ENCODE measurements at regions not wholly inside any gene's neighbourhood (a gene's known extent, or its start where the extent isn't known, plus 50 kb on each side); places are given as distances from the start of the nearest gene placed in this dataset.

- Mint-ChIP-seq H3K27me3 (no peaks in the 10 kb centered on the region), H3K4me1 (ENCODE audit: low read depth) (no peaks in the 10 kb centered on the region), H3K36me3 (ENCODE audit: low read depth) (no peaks in the 10 kb centered on the region), H3K4me3 (no peak overlapping the region), H3K9me3 (peaks cover 2% of the 10 kb centered on the region), H3K27ac (no peak overlapping the region)
- no peak for DNase-seq
These were observed 495.2 kb upstream of the TPK1 start for GRCh38 chr7:145331076-145331475.

- H3K4me1 Mint-ChIP-seq (ENCODE audit: low read depth): no peaks in the 10 kb centered on the region
- DNase-seq: no peak
- H3K27me3 Mint-ChIP-seq: no peaks in the 10 kb centered on the region
- no peaks in the 10 kb centered on the region for H3K36me3 Mint-ChIP-seq (ENCODE audit: low read depth)
- H3K9me3 Mint-ChIP-seq: no peaks in the 10 kb centered on the region
- no peak overlapping the region for H3K4me3 Mint-ChIP-seq
- no peak overlapping the region for H3K27ac Mint-ChIP-seq
These were observed 491.8 kb upstream of the TPK1 start for GRCh38 chr7:145327646-145328045.

GRCh38 chr7:145324081-145324480 is 488.2 kb upstream of the TPK1 start:
- Mint-ChIP-seq H3K4me1 (ENCODE audit: low read depth) (no peaks in the 10 kb centered on the region), H3K4me3 (no peak overlapping the region), H3K27me3 (no peaks in the 10 kb centered on the region), H3K36me3 (ENCODE audit: low read depth) (no peaks in the 10 kb centered on the region), H3K9me3 (peaks cover 3% of the 10 kb centered on the region), H3K27ac (no peak overlapping the region)
- DNase-seq: no peak

GRCh38 chr7:145313551-145313950 is 477.7 kb upstream of the TPK1 start:
- Mint-ChIP-seq H3K36me3 (ENCODE audit: low read depth) (no peaks in the 10 kb centered on the region), H3K27me3 (no peaks in the 10 kb centered on the region), H3K27ac (no peak overlapping the region), H3K4me3 (no peak overlapping the region), H3K4me1 (ENCODE audit: low read depth) (no peaks in the 10 kb centered on the region), H3K9me3 (peaks cover 3% of the 10 kb centered on the region)
- DNase-seq: no peak

- H3K9me3 Mint-ChIP-seq: no peaks in the 10 kb centered on the region
- H3K4me1 Mint-ChIP-seq (ENCODE audit: low read depth): no peaks in the 10 kb centered on the region
- no peaks in the 10 kb centered on the region for H3K27me3 Mint-ChIP-seq
- H3K27ac Mint-ChIP-seq: no peak overlapping the region
- H3K4me3 Mint-ChIP-seq: no peak overlapping the region
- DNase-seq: no peak
- no peaks in the 10 kb centered on the region for H3K36me3 Mint-ChIP-seq (ENCODE audit: low read depth)
These were observed 457.9 kb upstream of the TPK1 start for GRCh38 chr7:145293754-145294153.

GRCh38 chr7:145293228-145293701 is 457.4 kb upstream of the TPK1 start:
- no peaks in the 10 kb centered on the region for H3K36me3 Mint-ChIP-seq (ENCODE audit: low read depth)
- H3K27me3 Mint-ChIP-seq: no peaks in the 10 kb centered on the region
- H3K4me3 Mint-ChIP-seq: no peak overlapping the region
- no peak overlapping the region for H3K27ac Mint-ChIP-seq
- no peak for DNase-seq
- no peaks in the 10 kb centered on the region for H3K9me3 Mint-ChIP-seq
- H3K4me1 Mint-ChIP-seq (ENCODE audit: low read depth): no peaks in the 10 kb centered on the region

GRCh38 chr7:145289384-145289783 is 453.5 kb upstream of the TPK1 start:
- no peaks in the 10 kb centered on the region for H3K9me3 Mint-ChIP-seq
- DNase-seq: no peak
- no peaks in the 10 kb centered on the region for H3K4me1 Mint-ChIP-seq (ENCODE audit: low read depth)
- no peaks in the 10 kb centered on the region for H3K27me3 Mint-ChIP-seq
- H3K4me3 Mint-ChIP-seq: no peak overlapping the region
- no peak overlapping the region for H3K27ac Mint-ChIP-seq
- no peaks in the 10 kb centered on the region for H3K36me3 Mint-ChIP-seq (ENCODE audit: low read depth)

GRCh38 chr7:145276118-145276517 is 440.3 kb upstream of the TPK1 start:
- H3K36me3 Mint-ChIP-seq (ENCODE audit: low read depth): no peaks in the 10 kb centered on the region
- H3K4me3 Mint-ChIP-seq: no peak overlapping the region
- H3K9me3 Mint-ChIP-seq: peaks cover 38% of the 10 kb centered on the region

GRCh38 chr7:145269418-145270161 is 433.7 kb upstream of the TPK1 start:
- H3K4me3 Mint-ChIP-seq: no peak overlapping the region
- no peak overlapping the region for H3K27ac Mint-ChIP-seq
- H3K4me1 Mint-ChIP-seq (ENCODE audit: low read depth): no peaks in the 10 kb centered on the region
- H3K27me3 Mint-ChIP-seq: no peaks in the 10 kb centered on the region
- no peaks in the 10 kb centered on the region for H3K36me3 Mint-ChIP-seq (ENCODE audit: low read depth)
- no peaks in the 10 kb centered on the region for H3K9me3 Mint-ChIP-seq
- DNase-seq: no peak

More at GRCh38 chr7:145276118-145276517, 440.3 kb upstream of the TPK1 start:
- Mint-ChIP-seq H3K4me1 (ENCODE audit: low read depth) (no peaks in the 10 kb centered on the region), H3K27ac (no peak overlapping the region), H3K27me3 (no peaks in the 10 kb centered on the region)
- DNase-seq: no peak

- Mint-ChIP-seq H3K4me3 (no peak overlapping the region), H3K27me3 (no peaks in the 10 kb centered on the region), H3K27ac (no peak overlapping the region), H3K4me1 (ENCODE audit: low read depth) (no peaks in the 10 kb centered on the region), H3K9me3 (no peaks in the 10 kb centered on the region), H3K36me3 (ENCODE audit: low read depth) (no peaks in the 10 kb centered on the region)
- no peak for DNase-seq
These were observed 429.3 kb upstream of the TPK1 start for GRCh38 chr7:145265180-145265579.

GRCh38 chr7:145263886-145264285 is 428.0 kb upstream of the TPK1 start:
- Mint-ChIP-seq H3K27ac (no peak overlapping the region), H3K27me3 (no peaks in the 10 kb centered on the region), H3K9me3 (peaks cover 2% of the 10 kb centered on the region), H3K4me1 (ENCODE audit: low read depth) (no peaks in the 10 kb centered on the region), H3K36me3 (ENCODE audit: low read depth) (no peaks in the 10 kb centered on the region), H3K4me3 (no peak overlapping the region)
- no peak for DNase-seq

GRCh38 chr7:145252031-145252430 is 416.2 kb upstream of the TPK1 start:
- Mint-ChIP-seq H3K9me3 (peaks cover 6% of the 10 kb centered on the region), H3K4me1 (ENCODE audit: low read depth) (no peaks in the 10 kb centered on the region), H3K27ac (no peak overlapping the region), H3K36me3 (ENCODE audit: low read depth) (no peaks in the 10 kb centered on the region), H3K4me3 (no peak overlapping the region), H3K27me3 (no peaks in the 10 kb centered on the region)
- DNase-seq: no peak

- H3K4me3 Mint-ChIP-seq: no peak overlapping the region
These were observed 388.9 kb upstream of the TPK1 start for GRCh38 chr7:145224775-145225174.

GRCh38 chr7:145219461-145219860 is 383.6 kb upstream of the TPK1 start:
- Mint-ChIP-seq H3K9me3 (no peaks in the 10 kb centered on the region), H3K4me3 (no peak overlapping the region), H3K36me3 (ENCODE audit: low read depth) (no peaks in the 10 kb centered on the region), H3K27me3 (no peaks in the 10 kb centered on the region), H3K27ac (no peak overlapping the region), H3K4me1 (ENCODE audit: low read depth) (no peaks in the 10 kb centered on the region)
- DNase-seq: no peak

More at GRCh38 chr7:145224775-145225174, 388.9 kb upstream of the TPK1 start:
- H3K27me3 Mint-ChIP-seq: no peaks in the 10 kb centered on the region
- no peaks in the 10 kb centered on the region for H3K36me3 Mint-ChIP-seq (ENCODE audit: low read depth)
- no peaks in the 10 kb centered on the region for H3K4me1 Mint-ChIP-seq (ENCODE audit: low read depth)
- DNase-seq: no peak
- no peak overlapping the region for H3K27ac Mint-ChIP-seq
- no peaks in the 10 kb centered on the region for H3K9me3 Mint-ChIP-seq

- Mint-ChIP-seq H3K9me3 (no peaks in the 10 kb centered on the region), H3K27ac (no peak overlapping the region)
These were observed 381.0 kb upstream of the TPK1 start for GRCh38 chr7:145216866-145217265.

More at GRCh38 chr7:145216866-145217265, 381.0 kb upstream of the TPK1 start:
- Mint-ChIP-seq H3K4me1 (ENCODE audit: low read depth) (no peaks in the 10 kb centered on the region), H3K4me3 (no peak overlapping the region), H3K27me3 (no peaks in the 10 kb centered on the region), H3K36me3 (ENCODE audit: low read depth) (no peaks in the 10 kb centered on the region)
- no peak for DNase-seq

Measured in activated T-cell treated with anti-CD3 and anti-CD28 coated beads, Interleukin-2, amount 50 U/mL, for 24 hours (primary cell).